Retinal pigment epithelial cell (primary cell): ENCODE measurements at regions not wholly inside any gene's neighbourhood (a gene's known extent, or its start where the extent isn't known, plus 50 kb on each side); places are given as distances from the start of the nearest gene placed in this dataset.

Source experiments
- DNase-seq: peaks from one replicate; pipeline ENCODE4 v3.0.0-alpha.2; 2010; ENCODE audit warnings: low read depth
- H3K4me3 ChIP-seq: 2 replicates; pipeline ENCODE4 v1.5.1; 2011; ENCODE audit warnings: mild to moderate bottlenecking, low read length, control low read depth, moderate library complexity
- TF ChIP-seq, protein P1 (sequence below): conservative IDR thresholded peaks from 2 replicates; pipeline ENCODE4 v1.5.1; 2011; ENCODE audit warnings: low read depth, low read length, control low read depth, inconsistent platforms

DNA sequence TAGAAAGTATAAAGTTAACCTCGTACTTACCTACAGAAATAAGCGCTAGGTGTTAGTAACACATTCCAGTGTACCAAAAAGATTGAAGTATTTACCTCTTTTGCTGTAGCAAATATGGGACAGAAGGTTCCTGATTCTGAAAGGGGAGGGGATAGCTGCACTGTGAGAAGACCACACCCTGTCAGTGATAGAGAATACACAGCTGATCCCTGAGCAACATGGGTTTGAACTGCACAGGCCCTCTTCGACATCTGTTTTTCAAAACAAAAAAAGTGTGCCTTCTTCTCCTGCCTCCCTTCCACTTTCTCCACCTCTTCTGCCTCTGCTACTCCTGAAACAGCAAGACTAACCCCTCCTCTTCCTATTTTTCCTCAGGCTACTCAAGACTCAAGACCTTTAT lies 201.8 kb upstream of the SLIT2 start:
- no peak for DNase-seq
- TF ChIP-seq, protein P1, sequence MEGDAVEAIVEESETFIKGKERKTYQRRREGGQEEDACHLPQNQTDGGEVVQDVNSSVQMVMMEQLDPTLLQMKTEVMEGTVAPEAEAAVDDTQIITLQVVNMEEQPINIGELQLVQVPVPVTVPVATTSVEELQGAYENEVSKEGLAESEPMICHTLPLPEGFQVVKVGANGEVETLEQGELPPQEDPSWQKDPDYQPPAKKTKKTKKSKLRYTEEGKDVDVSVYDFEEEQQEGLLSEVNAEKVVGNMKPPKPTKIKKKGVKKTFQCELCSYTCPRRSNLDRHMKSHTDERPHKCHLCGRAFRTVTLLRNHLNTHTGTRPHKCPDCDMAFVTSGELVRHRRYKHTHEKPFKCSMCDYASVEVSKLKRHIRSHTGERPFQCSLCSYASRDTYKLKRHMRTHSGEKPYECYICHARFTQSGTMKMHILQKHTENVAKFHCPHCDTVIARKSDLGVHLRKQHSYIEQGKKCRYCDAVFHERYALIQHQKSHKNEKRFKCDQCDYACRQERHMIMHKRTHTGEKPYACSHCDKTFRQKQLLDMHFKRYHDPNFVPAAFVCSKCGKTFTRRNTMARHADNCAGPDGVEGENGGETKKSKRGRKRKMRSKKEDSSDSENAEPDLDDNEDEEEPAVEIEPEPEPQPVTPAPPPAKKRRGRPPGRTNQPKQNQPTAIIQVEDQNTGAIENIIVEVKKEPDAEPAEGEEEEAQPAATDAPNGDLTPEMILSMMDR, result no peak
- H3K4me3 ChIP-seq, result no peak overlapping the region

DNA sequence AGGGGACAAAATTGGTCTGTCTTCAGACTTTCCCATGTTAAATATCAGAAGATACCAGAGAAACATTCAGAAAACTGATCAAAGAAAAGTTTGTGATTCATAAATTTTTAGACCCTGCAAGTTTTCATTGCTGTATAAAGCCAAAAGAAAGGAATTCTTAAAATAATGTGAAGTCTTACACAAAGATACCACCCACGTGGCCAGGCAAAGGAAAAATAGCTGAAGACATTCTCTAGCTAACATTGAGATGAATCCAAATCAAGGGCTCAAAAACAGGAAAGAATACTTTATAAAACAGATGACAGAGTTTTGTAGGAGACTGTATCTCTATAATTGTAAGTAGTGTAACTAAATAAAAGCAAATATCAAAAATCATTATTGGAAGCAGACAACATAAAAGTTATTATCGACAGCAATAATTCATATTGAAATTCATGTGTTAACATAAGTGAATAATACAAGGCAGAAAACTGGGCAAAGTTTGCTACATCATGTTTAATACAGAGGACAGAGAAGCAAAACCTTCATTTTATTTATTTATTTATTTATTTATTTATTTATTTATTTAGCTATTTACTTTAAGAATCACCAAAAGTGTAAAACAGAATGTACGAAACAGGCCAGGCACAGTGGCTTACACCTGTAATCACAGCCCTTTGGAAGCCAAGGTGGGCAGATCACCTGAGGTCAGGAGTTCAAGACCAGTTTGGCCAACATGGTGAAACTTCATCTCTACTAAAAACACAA lies 204.6 kb upstream of the SLIT2 start:
- DNase-seq, result no peak
- TF ChIP-seq, protein P1, result no peak
- H3K4me3 ChIP-seq, result no peak overlapping the region

DNA sequence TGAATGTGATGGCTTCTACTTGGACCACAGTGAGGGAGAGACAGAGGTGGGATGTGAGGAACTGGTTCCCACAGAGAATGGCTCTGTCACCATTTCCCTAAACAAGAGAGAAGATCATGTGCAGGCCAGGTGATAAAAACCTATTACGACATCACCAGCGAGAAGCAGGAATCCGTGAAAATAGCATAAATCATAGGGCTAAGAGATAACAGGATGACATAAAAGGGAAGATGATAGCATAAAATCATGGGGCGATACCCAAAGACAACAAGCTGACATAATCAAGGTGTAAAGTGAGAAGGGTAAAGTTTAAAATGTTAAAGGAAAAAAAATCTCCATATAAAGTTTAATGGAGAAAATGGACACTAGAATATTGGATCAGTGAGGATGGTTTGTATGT lies 205.5 kb upstream of the SLIT2 start:
- no peak for DNase-seq
- H3K4me3 ChIP-seq, result no peak overlapping the region

DNA sequence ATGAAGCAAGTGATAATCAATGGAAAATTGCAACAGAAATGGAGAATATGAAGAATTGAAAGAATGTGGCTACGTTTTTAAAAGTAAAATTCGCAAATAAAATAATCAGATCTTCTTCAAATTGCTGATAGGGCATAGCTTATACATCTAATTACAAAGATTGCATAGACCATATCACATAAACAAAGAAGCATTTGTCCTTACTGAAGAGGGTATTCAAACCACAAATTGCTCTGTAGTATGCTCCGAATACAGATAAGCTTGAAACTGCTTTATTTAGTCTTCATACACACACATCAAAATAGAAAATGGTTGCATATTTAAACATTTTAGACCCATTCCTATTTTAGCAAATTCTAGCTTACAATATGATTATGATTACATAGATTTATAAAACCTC lies 206.7 kb upstream of the SLIT2 start:
- DNase-seq, result no peak
- H3K4me3 ChIP-seq, result no peak overlapping the region
- TF ChIP-seq, protein P1, result no peak

More for the DNA sequence above, 205.5 kb upstream of the SLIT2 start:
- TF ChIP-seq, protein P1, result no peak

DNA sequence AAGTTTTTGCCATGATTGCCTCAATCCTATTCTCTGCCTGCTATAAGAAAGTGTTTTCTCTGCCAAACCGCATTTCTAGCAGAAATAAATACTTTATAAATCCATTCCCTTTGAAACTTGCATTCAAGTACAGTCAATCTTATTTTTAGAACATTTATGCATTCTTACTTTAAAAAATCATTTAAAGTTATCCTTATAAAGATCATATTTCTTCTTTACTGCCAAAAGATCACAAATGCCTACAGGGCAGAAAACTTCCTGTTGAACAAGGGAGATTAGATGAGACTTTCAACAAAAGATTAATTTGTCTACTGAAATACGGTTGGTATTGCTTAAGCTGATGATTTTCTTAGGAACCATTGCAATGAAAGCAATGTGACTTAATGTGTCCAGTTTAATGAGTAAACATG lies 207.2 kb upstream of the SLIT2 start:
- no peak overlapping the region for H3K4me3 ChIP-seq
- TF ChIP-seq, protein P1, result no peak
- DNase-seq, result peak; percentile 53

DNA sequence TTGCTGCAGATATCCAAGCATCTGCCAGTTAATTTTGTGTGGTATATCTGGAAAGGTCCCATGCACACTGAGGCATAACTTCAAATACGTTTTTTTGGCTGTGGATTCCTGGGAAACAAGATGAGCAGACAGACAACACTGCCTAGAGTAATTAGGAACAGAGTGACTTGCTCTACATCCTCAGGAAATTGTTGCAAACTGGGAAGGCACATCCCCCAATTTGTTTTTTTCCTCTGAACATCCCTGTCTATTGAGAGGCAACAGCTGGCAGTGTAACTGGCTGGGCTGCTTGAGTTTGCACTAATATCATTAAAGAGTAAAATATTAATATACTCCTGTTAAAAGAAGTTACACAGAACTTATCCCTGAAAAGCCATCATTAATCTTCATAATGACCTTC lies 207.7 kb upstream of the SLIT2 start:
- no peak overlapping the region for H3K4me3 ChIP-seq
- DNase-seq, result no peak
- TF ChIP-seq, protein P1, result no peak

DNA sequence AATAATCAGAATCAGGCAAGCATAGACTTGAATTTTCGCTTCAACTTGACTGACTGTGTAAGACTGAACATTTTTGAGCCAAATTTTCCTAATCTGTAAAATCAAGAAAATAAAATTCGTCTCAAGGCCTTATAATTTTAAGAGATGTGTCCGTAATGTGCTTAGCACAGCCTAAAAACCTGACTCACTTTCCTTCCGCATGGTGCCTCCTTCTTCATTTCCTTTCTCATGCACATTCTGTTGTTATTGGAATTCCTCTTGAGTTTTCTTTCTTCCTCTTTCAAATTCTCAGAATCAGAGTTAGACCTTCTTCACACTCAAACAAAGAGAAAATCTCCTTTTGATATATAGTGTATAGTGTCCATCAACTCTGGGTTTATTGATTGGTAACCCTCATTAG lies 208.9 kb upstream of the SLIT2 start:
- no peak for DNase-seq
- no peak overlapping the region for H3K4me3 ChIP-seq
- TF ChIP-seq, protein P1, result no peak
